AG04449 (cell line): ENCODE measurements at regions not wholly inside any gene's neighbourhood (a gene's known extent, or its start where the extent isn't known, plus 50 kb on each side); places are given as distances from the start of the nearest gene placed in this dataset.

Experiments
- CTCF ChIA-PET: fragments of 350-600 bp; formaldehyde crosslinking; extraction: SDS; loops from one replicate; lab custom pipeline; 2021; ENCODE audit warnings: antibody characterized with exemption; lab: Yijun Ruan, JAX
- POLR2A ChIA-PET: fragments of 400-600, 350-600 bp; formaldehyde crosslinking; extraction: SDS; loops from one replicate; lab custom pipeline; 2020; ENCODE audit warnings: antibody characterized with exemption, inconsistent platforms; lab: Yijun Ruan, JAX
- DNase-seq: peaks from one replicate; pipeline ENCODE4 v3.0.0-alpha.2; 2010; ENCODE audit warnings: low read depth, low spot score
- H3K4me3 ChIP-seq: 2 replicates; pipeline ENCODE4 v1.5.1; 2011; ENCODE audit warnings: low read depth, mild to moderate bottlenecking, control low read depth, low read length
- TF ChIP-seq, protein P1 (sequence below): IDR thresholded peaks from one replicate; pipeline ENCODE4 v1.5.1; 2011; ENCODE audit warnings: mild to moderate bottlenecking, moderate library complexity, low read length, control low read depth, inconsistent platforms; ENCODE audit not compliant: insufficient read depth; ENCODE audit errors: missing control alignments

- ChIA-PET POLR2A (no interaction called here), CTCF (interaction anchor here (2.3 kb wide), 1 partner anchor 29 kb away, joined by 6 read pairs; no protein-coding TSS in a partner anchor)
- TF ChIP-seq, protein P1, sequence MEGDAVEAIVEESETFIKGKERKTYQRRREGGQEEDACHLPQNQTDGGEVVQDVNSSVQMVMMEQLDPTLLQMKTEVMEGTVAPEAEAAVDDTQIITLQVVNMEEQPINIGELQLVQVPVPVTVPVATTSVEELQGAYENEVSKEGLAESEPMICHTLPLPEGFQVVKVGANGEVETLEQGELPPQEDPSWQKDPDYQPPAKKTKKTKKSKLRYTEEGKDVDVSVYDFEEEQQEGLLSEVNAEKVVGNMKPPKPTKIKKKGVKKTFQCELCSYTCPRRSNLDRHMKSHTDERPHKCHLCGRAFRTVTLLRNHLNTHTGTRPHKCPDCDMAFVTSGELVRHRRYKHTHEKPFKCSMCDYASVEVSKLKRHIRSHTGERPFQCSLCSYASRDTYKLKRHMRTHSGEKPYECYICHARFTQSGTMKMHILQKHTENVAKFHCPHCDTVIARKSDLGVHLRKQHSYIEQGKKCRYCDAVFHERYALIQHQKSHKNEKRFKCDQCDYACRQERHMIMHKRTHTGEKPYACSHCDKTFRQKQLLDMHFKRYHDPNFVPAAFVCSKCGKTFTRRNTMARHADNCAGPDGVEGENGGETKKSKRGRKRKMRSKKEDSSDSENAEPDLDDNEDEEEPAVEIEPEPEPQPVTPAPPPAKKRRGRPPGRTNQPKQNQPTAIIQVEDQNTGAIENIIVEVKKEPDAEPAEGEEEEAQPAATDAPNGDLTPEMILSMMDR, result no peak
- DNase-seq, result no peak
- H3K4me3 ChIP-seq, result no peak overlapping the region
These were observed 104.0 kb upstream of the WNT4 start for GRCh38 chr1:22246755-22247480.

DNA sequence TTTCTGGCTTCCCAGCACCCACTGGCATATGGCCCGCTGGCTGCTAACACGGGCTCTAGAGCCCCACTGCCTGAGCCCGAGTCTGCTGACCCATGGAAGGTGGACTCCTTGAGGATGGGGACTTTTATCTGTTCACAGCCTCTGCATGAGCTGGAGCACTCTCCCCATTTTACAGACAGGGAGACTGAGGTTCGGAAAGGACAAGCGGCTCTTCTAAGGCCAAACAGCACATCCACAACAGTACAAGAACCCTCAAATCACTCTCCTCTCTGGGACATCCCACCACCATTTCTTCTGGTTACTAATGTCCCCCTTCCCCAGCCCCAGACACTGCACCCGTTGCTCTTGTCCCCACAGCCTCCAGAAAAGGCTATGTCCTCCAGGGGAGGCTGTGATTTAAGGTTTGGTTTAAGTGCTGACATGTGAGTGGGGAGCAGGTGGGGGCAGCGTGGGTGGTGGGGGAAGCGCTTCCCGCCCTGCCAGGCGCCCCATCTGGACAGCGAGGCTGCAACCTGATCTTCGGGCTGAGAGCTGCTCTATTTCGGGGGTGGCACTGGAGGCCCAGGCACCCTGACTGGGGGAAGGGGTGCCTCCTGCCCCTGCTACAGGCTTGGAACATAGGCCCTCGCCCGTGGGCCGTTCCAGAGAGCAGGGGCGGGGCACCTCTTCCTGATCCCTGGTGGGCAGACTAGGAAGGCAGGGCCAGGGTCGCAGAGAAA, 104.8 kb upstream of the WNT4 start:
- CTCF ChIA-PET, result no interaction called here
- DNase-seq, result no peak
- TF ChIP-seq, protein P1, result no peak
- H3K4me3 ChIP-seq, result no peak overlapping the region
- POLR2A ChIA-PET, result no interaction called here

- TF ChIP-seq, protein P1, result no peak
- ChIA-PET POLR2A (no interaction called here), CTCF (interaction anchor here (1.5 kb wide), 1 partner anchor 27 kb away, joined by 7 read pairs; no protein-coding TSS in a partner anchor)
- DNase-seq, result no peak
- no peak overlapping the region for H3K4me3 ChIP-seq
These were observed 105.8 kb upstream of the WNT4 start for GRCh38 chr1:22248746-22249145.

DNA sequence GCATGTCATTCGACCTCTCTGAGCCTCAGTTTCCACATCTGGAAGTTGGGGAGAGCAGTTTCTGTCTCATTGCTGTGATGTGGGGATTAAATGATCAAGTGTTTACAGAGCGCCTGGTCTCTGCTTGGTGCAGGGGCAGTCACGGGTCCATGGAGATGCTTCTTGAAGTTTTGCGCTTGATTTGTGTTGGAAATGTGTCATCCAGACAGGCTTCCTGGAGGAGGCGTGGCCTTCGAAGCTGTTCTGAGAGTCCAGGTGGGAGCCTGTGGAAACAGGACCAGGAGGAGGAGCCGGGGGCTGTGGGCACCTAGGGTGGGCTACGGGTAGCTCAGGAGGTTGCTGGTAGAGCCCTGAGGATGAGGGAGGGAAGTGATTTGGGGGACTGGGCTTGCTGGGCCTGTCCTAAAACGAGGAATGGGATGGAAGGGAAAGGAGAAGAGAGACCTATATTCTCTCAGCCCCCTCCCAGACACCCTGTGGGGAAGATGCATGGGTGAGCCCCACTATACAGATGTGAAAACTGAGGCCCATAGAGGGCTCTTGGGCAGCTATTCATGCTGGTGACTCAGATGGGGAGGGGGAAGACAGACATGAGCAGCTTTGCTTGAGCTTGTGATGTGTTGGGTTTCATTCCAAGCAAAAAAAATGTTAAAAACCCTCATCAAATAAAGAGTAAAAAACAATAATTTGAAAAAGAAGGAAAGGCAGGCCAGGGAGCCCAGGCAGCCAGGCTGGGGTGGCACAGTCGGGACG, 107.2 kb upstream of the WNT4 start:
- ChIA-PET CTCF (interaction anchor here (1.5 kb wide), 1 partner anchor 25 kb away, joined by 7 read pairs; no protein-coding TSS in a partner anchor), POLR2A (no interaction called here)
- no peak overlapping the region for H3K4me3 ChIP-seq
- TF ChIP-seq, protein P1, result no peak
- no peak for DNase-seq

DNA sequence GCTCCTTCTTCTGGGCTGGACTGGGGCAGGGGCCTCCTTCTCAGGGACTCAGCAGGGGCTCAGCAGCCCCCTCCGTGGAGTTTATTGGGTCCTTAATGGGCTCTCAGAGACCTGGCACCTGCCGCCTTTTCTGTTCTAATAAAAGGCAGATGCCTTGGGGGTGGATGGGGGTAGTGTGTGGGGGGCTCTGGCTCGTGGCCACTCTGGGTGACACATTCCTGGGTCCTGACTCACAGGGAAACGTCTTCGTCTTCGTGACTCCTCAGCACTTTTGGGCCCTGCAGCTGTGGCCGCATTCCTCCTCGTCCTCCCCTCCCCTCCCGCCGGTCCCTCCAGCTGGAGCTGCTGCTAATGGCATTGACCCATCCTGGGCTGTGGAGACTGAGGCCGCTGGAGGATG, 107.8 kb upstream of the WNT4 start:
- TF ChIP-seq, protein P1, result no peak
- ChIA-PET CTCF (no interaction called here), POLR2A (no interaction called here)
- no peak overlapping the region for H3K4me3 ChIP-seq
- DNase-seq, result no peak
